Esophagus (tissue), 2 donors: ENCODE measurements at regions not wholly inside any gene's neighbourhood (a gene's known extent, or its start where the extent isn't known, plus 50 kb on each side); places are given as distances from the start of the nearest gene placed in this dataset.
A peak's percentile ranks its signal among the peaks of the same experiment; 100 is the strongest.
"Not testable (repeated sequence)": the region's sequence is repeated elsewhere in the genome, so short reads cannot be mapped to it uniquely, and the experiment has no call there.

ENCODE experiments used
- H3K27ac ChIP-seq, 2 donors: one replicate each; pipeline ENCODE4 v1.5.1; 2013; ENCODE audit warnings: low read depth in 2 of 2, mild to moderate bottlenecking in 2 of 2, inconsistent platforms in 1 of 2, low read length in 1 of 2, moderate library complexity in 1 of 2
- H3K27me3 ChIP-seq, 2 donors: one replicate each; pipeline ENCODE4 v1.6.1; 2013; ENCODE audit warnings: low read length in 2 of 2, control low read depth in 1 of 2, mild to moderate bottlenecking in 1 of 2; ENCODE audit not compliant: insufficient read depth in 2 of 2, control insufficient read depth in 1 of 2
- H3K36me3 ChIP-seq, 2 donors: one replicate each; pipeline ENCODE4 v1.6.1; 2013; ENCODE audit warnings: low read length in 1 of 2; ENCODE audit not compliant: control insufficient read depth in 2 of 2, insufficient read depth in 2 of 2
- H3K4me1 ChIP-seq, 2 donors: one replicate each; pipeline ENCODE4 v1.6.1; 2013; ENCODE audit warnings: low read length in 1 of 2; ENCODE audit not compliant: control insufficient read depth in 2 of 2, insufficient read depth in 2 of 2
- H3K4me3 ChIP-seq, 2 donors: one replicate each; pipeline ENCODE4 v1.5.1; 2013; ENCODE audit warnings: low read length in 2 of 2, mild to moderate bottlenecking in 2 of 2, low read depth in 1 of 2, moderate library complexity in 1 of 2
- H3K9me3 ChIP-seq, 2 donors: one replicate each; pipeline ENCODE4 v1.6.1; 2013; ENCODE audit warnings: mild to moderate bottlenecking in 2 of 2, low read depth in 1 of 2, low read length in 1 of 2, moderate library complexity in 1 of 2; ENCODE audit not compliant: control insufficient read depth in 2 of 2, insufficient read depth in 1 of 2
- WGBS, 2 donors: extraction: QIAGEN DNeasy Blood & Tissue Kit; methylation state at CpG; one replicate each; pipeline ENCODE4 v1.1.7; 2013; 5-methylcytosine and 5-hydroxymethylcytosine counted together
- donor health status: healthy with polysubstance abuse.
- donor health status: Bipolar disorder and iron deficiency.

DNA sequence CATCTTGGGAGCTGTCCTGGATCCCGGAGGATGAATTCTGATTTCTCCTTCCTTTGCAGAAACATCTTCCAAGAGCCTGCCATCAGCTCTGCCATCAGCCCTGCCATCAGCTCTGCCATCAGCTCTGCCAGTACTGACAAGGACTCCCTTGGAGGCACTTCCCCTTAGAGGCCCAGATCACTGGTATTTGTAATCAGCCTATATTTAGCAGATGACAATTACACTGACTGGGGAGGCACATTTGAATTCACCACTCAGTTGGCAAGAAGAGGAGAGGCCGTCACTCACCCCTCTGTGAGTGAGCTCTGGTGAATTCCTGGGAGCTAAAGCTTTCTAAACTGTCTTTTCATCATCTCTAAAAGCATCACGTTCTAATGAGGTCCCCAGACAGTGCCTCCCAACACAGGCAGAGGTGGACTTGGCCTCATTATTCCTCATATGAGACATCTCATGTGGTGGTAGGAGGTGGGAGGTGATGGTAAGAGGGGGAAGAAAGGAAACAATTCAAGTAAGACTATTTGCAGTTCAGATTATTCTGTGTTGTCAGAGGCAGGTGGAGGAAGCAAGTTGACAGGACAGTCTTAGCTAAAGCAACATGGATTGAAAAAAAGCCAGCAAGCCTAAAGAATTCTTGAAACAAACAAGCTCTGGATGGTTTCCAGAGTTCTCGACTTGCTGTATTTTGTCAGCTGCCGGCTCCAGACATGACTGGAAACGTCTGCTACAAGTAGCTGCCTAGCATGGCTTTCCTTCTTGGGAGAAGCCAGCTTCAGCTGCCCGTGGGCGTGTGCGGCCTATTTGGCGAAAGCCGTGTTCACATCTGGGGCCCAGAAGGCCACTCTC is 771.7 kb downstream of the TBC1D22A start:
- Histone ChIP-seq H3K27ac (peak overlapping the region in 1 of 2 donors; percentile 3), H3K27me3 (no peaks in the 10 kb centered on the region), H3K4me1 (peaks cover 3% of the 10 kb centered on the region in 2 donors), H3K9me3 (no peaks in the 10 kb centered on the region), H3K4me3 (no peak overlapping the region), H3K36me3 (no peaks in the 10 kb centered on the region)
- 36 to 46% methylated on average over 11 of the region's 11 CpGs for WGBS, 2 donors

DNA sequence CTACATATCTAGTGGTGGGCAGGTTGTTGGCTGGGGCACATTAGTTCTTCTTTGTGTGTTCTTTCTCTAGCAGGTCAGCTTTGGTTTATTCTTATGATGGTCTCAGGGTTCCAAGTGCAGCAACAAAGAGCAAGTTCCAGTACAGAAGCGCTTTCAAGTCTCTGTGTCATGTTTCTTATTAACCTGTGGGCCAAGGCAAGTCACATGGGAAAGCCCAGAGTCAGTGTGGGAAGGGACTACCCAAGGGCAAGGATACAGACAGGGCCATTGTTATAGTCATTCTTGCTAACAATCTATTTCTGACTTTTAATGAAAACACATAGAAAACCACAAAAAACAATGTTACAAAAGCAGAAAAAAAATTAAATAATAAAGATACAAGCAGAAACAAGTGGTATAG is 754.6 kb downstream of the TBC1D22A start:
- no peaks in the 10 kb centered on the region for H3K36me3 ChIP-seq
- H3K4me3 ChIP-seq = no peak overlapping the region
- H3K27me3 ChIP-seq = no peaks in the 10 kb centered on the region
- H3K4me1 ChIP-seq = no peaks in the 10 kb centered on the region
- H3K27ac ChIP-seq = no peak overlapping the region
- WGBS, 2 donors = 55 to 58% methylated on average over 1 of the region's 1 CpG
- peaks cover 0 to 3% of the 10 kb centered on the region in 2 donors for H3K9me3 ChIP-seq

DNA sequence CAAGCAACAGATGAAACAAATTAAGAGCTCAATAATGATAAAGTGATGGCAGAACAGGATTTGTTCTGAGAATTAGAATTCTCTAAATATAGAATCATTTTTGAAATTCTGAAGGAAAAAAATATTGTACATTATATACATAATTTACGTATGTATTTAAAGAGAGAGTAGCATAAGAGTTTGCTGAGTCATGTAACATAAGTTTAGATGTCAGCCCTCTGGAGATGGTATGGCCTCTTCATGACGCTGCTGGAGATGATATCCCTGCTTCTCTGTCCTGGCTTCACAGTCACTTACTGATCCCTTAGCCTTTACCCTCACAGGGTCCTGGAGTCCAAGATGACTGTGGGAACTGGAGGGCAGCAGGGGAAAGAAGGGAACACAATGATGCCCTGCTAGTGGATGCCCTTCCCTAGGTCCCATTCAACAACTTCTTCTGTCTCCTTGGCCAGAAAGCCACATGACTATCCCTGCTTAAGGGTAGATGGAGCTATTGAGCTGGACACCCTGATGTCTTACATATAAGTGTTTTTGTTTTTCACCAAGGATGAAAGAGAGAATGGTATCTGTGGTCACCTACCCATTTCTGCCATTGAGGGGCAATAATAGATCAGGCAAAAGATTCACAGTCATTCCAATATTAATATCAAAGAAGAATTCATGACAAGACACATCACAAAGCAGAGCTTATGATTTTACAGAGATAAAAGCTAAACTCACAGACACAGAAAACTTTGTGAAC is 753.1 kb downstream of the TBC1D22A start:
- Histone ChIP-seq H3K27ac (no peak overlapping the region), H3K9me3 (peaks cover 0 to 3% of the 10 kb centered on the region in 2 donors), H3K27me3 (no peaks in the 10 kb centered on the region), H3K4me1 (no peaks in the 10 kb centered on the region), H3K4me3 (no peak overlapping the region), H3K36me3 (no peaks in the 10 kb centered on the region)
- 75 to 87% methylated on average over 2 of the region's 2 CpGs for WGBS, 2 donors

- no peak overlapping the region for H3K4me3 ChIP-seq
- H3K4me1 ChIP-seq = no peaks in the 10 kb centered on the region
- peaks cover 3% of the 10 kb centered on the region in 2 donors for H3K9me3 ChIP-seq
- WGBS, 2 donors = 63 to 67% methylated on average over 2 of the region's 2 CpGs
- H3K36me3 ChIP-seq = no peaks in the 10 kb centered on the region
- no peaks in the 10 kb centered on the region for H3K27me3 ChIP-seq
- no peak overlapping the region for H3K27ac ChIP-seq
Measured at GRCh38 chr22:47512617-47513016, 750.2 kb downstream of the TBC1D22A start.

DNA sequence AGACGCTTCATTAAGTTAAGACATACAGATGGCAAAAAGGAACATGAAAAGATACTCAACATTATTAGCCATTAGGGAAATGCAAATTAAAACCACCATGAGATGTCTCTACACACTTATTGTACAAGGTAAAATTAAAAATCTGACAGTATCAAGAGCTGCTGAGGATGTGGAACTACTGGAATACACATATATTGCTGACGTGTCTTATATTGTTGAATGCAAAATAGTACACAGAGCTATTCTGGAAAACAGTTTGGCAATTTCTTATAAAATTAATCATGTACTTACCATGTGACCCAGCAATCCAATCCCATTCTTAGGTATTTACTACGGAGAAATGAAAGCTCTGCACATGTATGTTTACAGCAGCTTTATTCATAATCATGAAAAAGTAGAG is 742.5 kb downstream of the TBC1D22A start:
- Histone ChIP-seq H3K36me3 (no peaks in the 10 kb centered on the region), H3K27ac (no peak overlapping the region), H3K4me1 (no peaks in the 10 kb centered on the region), H3K9me3 (peaks cover 0 to 3% of the 10 kb centered on the region in 2 donors), H3K27me3 (no peaks in the 10 kb centered on the region), H3K4me3 (no peak overlapping the region)
- WGBS, 2 donors = 77% methylated on average over 3 of the region's 3 CpGs

- Histone ChIP-seq H3K4me1 (peaks cover 2 to 3% of the 10 kb centered on the region in 2 donors), H3K27me3 (no peaks in the 10 kb centered on the region), H3K9me3 (peaks cover 4 to 7% of the 10 kb centered on the region in 2 donors), H3K36me3 (no peaks in the 10 kb centered on the region), H3K27ac (no peak overlapping the region), H3K4me3 (no peak overlapping the region)
- WGBS, 2 donors = 69 to 73% methylated on average over 8 of the region's 8 CpGs
Measured at GRCh38 chr22:47498969-47499495, 736.6 kb downstream of the TBC1D22A start.

- no peaks in the 10 kb centered on the region for H3K36me3 ChIP-seq
- WGBS, 2 donors = 66 to 75% methylated on average over 7 of the region's 7 CpGs
- peaks cover 4 to 7% of the 10 kb centered on the region in 2 donors for H3K9me3 ChIP-seq
- no peak overlapping the region for H3K27ac ChIP-seq
- H3K4me3 ChIP-seq = no peak overlapping the region
- no peaks in the 10 kb centered on the region for H3K27me3 ChIP-seq
- H3K4me1 ChIP-seq = peaks cover 2 to 3% of the 10 kb centered on the region in 2 donors
Measured at GRCh38 chr22:47497666-47498065, 735.2 kb downstream of the TBC1D22A start.

DNA sequence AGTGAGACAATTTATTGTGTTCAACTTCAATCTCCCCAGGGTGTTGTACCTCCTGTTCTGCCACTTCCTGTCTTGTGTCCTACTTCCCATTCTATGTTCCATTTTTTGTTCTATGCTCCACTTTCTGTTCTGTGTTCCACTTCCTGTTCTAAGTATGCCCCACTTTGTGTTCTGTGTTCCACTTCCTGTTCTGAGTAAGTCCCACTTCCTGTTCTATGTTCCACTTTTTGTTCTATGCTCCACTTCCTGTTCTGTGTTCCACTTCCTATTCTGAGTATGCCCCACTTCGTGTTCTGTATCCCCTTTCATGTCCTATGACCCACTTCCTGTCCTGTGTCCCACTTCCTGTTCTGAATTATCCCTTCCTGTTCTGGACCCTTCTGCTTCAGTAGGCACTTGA is 732.7 kb downstream of the TBC1D22A start:
- H3K4me3 ChIP-seq = no peak overlapping the region
- H3K9me3 ChIP-seq = peaks cover 4 to 7% of the 10 kb centered on the region in 2 donors
- H3K27me3 ChIP-seq = no peaks in the 10 kb centered on the region
- peak overlapping the region in 1 of 2 donors; percentile 47 for H3K27ac ChIP-seq
- 29 to 46% methylated on average over 1 of the region's 1 CpG for WGBS, 2 donors
- H3K4me1 ChIP-seq = peaks cover 2 to 3% of the 10 kb centered on the region in 2 donors
- no peaks in the 10 kb centered on the region for H3K36me3 ChIP-seq

DNA sequence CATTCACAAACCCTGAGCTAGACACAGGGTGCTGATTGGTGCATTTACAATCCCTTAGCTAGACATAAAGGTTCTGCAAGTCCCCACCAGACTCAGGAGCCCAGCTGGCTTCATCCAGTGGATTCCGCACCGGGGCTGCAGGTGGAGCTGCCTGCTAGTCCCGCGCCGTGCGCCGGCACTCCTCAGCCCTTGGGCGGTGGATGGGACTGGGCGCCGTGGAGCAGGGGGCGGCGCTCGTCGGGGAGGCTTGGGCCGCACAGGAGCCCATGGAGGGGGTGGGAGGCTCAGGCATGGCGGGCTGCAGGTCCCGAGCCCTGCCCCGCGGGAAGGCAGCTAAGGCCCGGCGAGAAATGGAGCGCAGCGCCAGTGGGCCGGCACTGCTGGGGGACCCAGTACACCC is 725.7 kb downstream of the TBC1D22A start:
- not testable (repeated sequence) for H3K4me3 ChIP-seq
- 91 to 92% methylated on average over 15 to 24 of the region's 24 CpGs for WGBS, 2 donors

More for the DNA sequence above, 725.7 kb downstream of the TBC1D22A start:
- not testable (repeated sequence) for H3K27me3 ChIP-seq, H3K9me3 ChIP-seq, H3K36me3 ChIP-seq, H3K27ac ChIP-seq, H3K4me1 ChIP-seq
